SK-N-SH treated with all-trans-retinoic acid at 6 μM for 48 hours (cell line): ENCODE measurements at regions not wholly inside any gene's neighbourhood (a gene's known extent, or its start where the extent isn't known, plus 50 kb on each side); places are given as distances from the start of the nearest gene placed in this dataset.

Source experiments
- ATAC-seq: fragments of 200-7000 bp; cut with Tn5 transposase; 3 replicates; pipeline ENCODE4 v1.9.1; 2020; ENCODE audit warnings: mild to moderate bottlenecking, moderate library complexity
- ARNTL ChIP-seq: fragments of 450-650 bp; formaldehyde crosslinking; IDR thresholded peaks from 2 replicates; pipeline ENCODE4 v1.5.0; 2020; ENCODE audit warnings: low read depth, mild to moderate bottlenecking, moderate library complexity, borderline replicate concordance
- BACH2 ChIP-seq: fragments of 250-450 bp; sonication (Bioruptor Pico); IDR thresholded peaks from 2 replicates; pipeline ENCODE4 v1.9.0; 2021; ENCODE audit warnings: mild to moderate bottlenecking, borderline replicate concordance
- CSRNP3 ChIP-seq: fragments of 250-450 bp; sonication (Bioruptor Pico); IDR thresholded peaks from 2 replicates; pipeline ENCODE4 v1.5.1; 2021; ENCODE audit warnings: mild to moderate bottlenecking, moderate library complexity
- ESRRG ChIP-seq: fragments of 250-450 bp; sonication (Bioruptor Pico); IDR thresholded peaks from 2 replicates; pipeline ENCODE4 v1.6.1; 2021; ENCODE audit warnings: mild to moderate bottlenecking
- GLIS3 ChIP-seq: fragments of 250-450 bp; sonication (Bioruptor Pico); IDR thresholded peaks from 2 replicates; pipeline ENCODE4 v1.5.0; 2020; ENCODE audit warnings: mild to moderate bottlenecking, moderate library complexity
- ISL1 ChIP-seq: fragments of 250-450 bp; sonication (Bioruptor Pico); IDR thresholded peaks from 2 replicates; pipeline ENCODE4 v2.1.2; 2022; ENCODE audit warnings: mild to moderate bottlenecking, moderate library complexity
- OSR1 ChIP-seq: fragments of 250-450 bp; sonication (Bioruptor Pico); IDR thresholded peaks from 2 replicates; pipeline ENCODE4 v1.8.0; 2022; ENCODE audit warnings: moderate library complexity, mild to moderate bottlenecking, inconsistent platforms
- PATZ1 ChIP-seq: fragments of 250-450 bp; sonication (Bioruptor Pico); IDR thresholded peaks from 2 replicates; pipeline ENCODE4 v1.8.0; 2020; ENCODE audit warnings: mild to moderate bottlenecking, moderate library complexity, borderline replicate concordance
- RARB ChIP-seq: fragments of 250-450 bp; sonication (Bioruptor Pico); IDR thresholded peaks from 2 replicates; pipeline ENCODE4 v1.8.0; 2021; ENCODE audit warnings: mild to moderate bottlenecking, moderate library complexity
- SNAI2 ChIP-seq: fragments of 250-450 bp; sonication (Bioruptor Pico); IDR thresholded peaks from 2 replicates; pipeline ENCODE4 v1.5.0; 2020; ENCODE audit warnings: mild to moderate bottlenecking, moderate library complexity
- TCF4 ChIP-seq: fragments of 250-450 bp; sonication (Bioruptor Pico); IDR thresholded peaks from 2 replicates; pipeline ENCODE4 v1.8.0; 2021; ENCODE audit warnings: mild to moderate bottlenecking, moderate library complexity, borderline replicate concordance
- TSHZ2 ChIP-seq: fragments of 250-450 bp; sonication (Bioruptor Pico); IDR thresholded peaks from 2 replicates; pipeline ENCODE4 v1.5.0; 2020; ENCODE audit warnings: mild to moderate bottlenecking, moderate library complexity
- ZC3H10 ChIP-seq: fragments of 250-450 bp; sonication (Bioruptor Pico); IDR thresholded peaks from 2 replicates; pipeline ENCODE4 v1.5.1; 2021; ENCODE audit warnings: mild to moderate bottlenecking, moderate library complexity
- ZFP3 ChIP-seq: fragments of 250-450 bp; sonication (Bioruptor Pico); IDR thresholded peaks from 2 replicates; pipeline ENCODE4 v1.5.0; 2020; ENCODE audit warnings: mild to moderate bottlenecking, moderate library complexity
- ZFP30 ChIP-seq: fragments of 450-650 bp; formaldehyde crosslinking; IDR thresholded peaks from 2 replicates; pipeline ENCODE4 v1.5.0; 2022; ENCODE audit warnings: mild to moderate bottlenecking, moderate library complexity
- ZNF565 ChIP-seq: fragments of 450-650 bp; formaldehyde crosslinking; conservative IDR thresholded peaks from 2 replicates; pipeline ENCODE4 v1.5.0; 2020; ENCODE audit warnings: low read depth, mild to moderate bottlenecking, moderate library complexity
- ZNF70 ChIP-seq: fragments of 450-650 bp; formaldehyde crosslinking; IDR thresholded peaks from 2 replicates; pipeline ENCODE4 v1.5.0; 2020; ENCODE audit warnings: mild to moderate bottlenecking, moderate library complexity
- ZNF8 ChIP-seq: fragments of 450-650 bp; formaldehyde crosslinking; IDR thresholded peaks from 2 replicates; pipeline ENCODE4 v1.5.0; 2020; ENCODE audit warnings: mild to moderate bottlenecking, moderate library complexity
- TF ChIP-seq, protein P1 (sequence below): fragments of 250-450 bp; sonication (Bioruptor Pico); IDR thresholded peaks from 2 replicates; pipeline ENCODE4 v1.5.1; 2020; ENCODE audit warnings: low read depth, mild to moderate bottlenecking, moderate library complexity
- TF ChIP-seq, protein P2 (sequence below): fragments of 250-450 bp; sonication (Bioruptor Pico); IDR thresholded peaks from 2 replicates; pipeline ENCODE4 v1.8.0; 2021; ENCODE audit warnings: low read depth, mild to moderate bottlenecking, moderate library complexity, borderline replicate concordance

GRCh38 chr20:59495166-59495565, 109.2 kb upstream of the PHACTR3 start:
- ATAC-seq, result no peak
- TF ChIP-seq, protein P1, sequence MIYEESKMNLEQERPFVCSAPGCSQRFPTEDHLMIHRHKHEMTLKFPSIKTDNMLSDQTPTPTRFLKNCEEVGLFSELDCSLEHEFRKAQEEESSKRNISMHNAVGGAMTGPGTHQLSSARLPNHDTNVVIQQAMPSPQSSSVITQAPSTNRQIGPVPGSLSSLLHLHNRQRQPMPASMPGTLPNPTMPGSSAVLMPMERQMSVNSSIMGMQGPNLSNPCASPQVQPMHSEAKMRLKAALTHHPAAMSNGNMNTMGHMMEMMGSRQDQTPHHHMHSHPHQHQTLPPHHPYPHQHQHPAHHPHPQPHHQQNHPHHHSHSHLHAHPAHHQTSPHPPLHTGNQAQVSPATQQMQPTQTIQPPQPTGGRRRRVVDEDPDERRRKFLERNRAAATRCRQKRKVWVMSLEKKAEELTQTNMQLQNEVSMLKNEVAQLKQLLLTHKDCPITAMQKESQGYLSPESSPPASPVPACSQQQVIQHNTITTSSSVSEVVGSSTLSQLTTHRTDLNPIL (CRISPR knock-in tag), result no peak
- TF ChIP-seq ZNF565, result no peak
- no peak for TF ChIP-seq TCF4 (CRISPR knock-in tag)
- TF ChIP-seq, protein P2, sequence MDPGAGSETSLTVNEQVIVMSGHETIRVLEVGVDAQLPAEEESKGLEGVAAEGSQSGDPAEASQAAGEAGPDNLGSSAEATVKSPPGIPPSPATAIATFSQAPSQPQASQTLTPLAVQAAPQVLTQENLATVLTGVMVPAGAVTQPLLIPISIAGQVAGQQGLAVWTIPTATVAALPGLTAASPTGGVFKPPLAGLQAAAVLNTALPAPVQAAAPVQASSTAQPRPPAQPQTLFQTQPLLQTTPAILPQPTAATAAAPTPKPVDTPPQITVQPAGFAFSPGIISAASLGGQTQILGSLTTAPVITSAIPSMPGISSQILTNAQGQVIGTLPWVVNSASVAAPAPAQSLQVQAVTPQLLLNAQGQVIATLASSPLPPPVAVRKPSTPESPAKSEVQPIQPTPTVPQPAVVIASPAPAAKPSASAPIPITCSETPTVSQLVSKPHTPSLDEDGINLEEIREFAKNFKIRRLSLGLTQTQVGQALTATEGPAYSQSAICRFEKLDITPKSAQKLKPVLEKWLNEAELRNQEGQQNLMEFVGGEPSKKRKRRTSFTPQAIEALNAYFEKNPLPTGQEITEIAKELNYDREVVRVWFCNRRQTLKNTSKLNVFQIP (CRISPR knock-in tag), result no peak
- no peak for TF ChIP-seq GLIS3
- no peak for TF ChIP-seq ZFP3 (CRISPR knock-in tag)
- TF ChIP-seq ZC3H10 (CRISPR knock-in tag), result no peak
- TF ChIP-seq ISL1, result no peak
- TF ChIP-seq BACH2 (CRISPR knock-in tag), result no peak
- no peak for TF ChIP-seq PATZ1 (CRISPR knock-in tag)
- no peak for TF ChIP-seq ZNF8 (CRISPR knock-in tag)
- no peak for TF ChIP-seq ZNF70 (CRISPR knock-in tag)
- TF ChIP-seq OSR1 (CRISPR knock-in tag), result no peak
- no peak for TF ChIP-seq ZFP30 (CRISPR knock-in tag)
- TF ChIP-seq RARB (CRISPR knock-in tag), result no peak
- TF ChIP-seq CSRNP3 (CRISPR knock-in tag), result no peak
- TF ChIP-seq TSHZ2 (CRISPR knock-in tag), result no peak
- TF ChIP-seq ESRRG (CRISPR knock-in tag), result no peak
- TF ChIP-seq, all 23 proteins: peak for 0

DNA sequence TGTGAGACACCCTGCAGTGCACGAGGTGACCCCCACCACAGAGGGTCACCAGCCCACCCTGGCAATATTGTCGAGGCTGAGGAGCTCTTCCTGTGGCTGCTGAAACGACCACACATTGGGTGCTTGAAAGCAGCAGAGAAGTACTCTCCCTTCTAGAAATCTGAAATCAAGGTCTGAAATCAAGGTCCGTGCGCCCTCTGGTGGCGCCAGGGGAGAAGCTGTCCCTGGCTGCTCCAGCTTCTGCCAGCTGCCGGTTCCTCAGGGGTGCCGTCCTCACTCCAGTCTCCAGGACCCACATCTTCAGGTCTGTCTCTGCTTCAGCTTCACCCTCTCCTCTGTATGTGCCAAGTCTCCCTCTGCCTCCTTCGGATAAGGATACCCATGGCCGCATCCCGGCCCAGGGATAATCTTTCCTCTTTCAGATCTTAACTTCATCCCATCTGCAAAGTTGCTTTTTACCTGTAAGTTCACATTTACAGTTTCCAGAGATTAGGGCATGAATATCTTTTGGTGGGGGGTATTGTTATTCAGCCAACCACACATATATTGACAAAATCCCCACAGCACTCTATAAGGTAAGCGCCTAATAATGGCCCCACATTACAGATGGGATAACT, 108.3 kb upstream of the PHACTR3 start:
- ATAC-seq, result peak; percentile 93
- TF ChIP-seq ZNF565 (no peak), ZNF70 (CRISPR knock-in tag) (no peak), ARNTL (no peak), ZFP30 (CRISPR knock-in tag) (no peak), TCF4 (CRISPR knock-in tag) (no peak), PATZ1 (CRISPR knock-in tag) (no peak), ESRRG (CRISPR knock-in tag) (no peak), ZC3H10 (CRISPR knock-in tag) (no peak), ISL1 (no peak), SNAI2 (CRISPR knock-in tag) (no peak), GLIS3 (no peak)
- TF ChIP-seq, protein P1 (CRISPR knock-in tag), result no peak
- TF ChIP-seq, protein P2 (CRISPR knock-in tag), result no peak
